ENCODE measurements at regions not wholly inside any gene's neighbourhood (a gene's known extent, or its start where the extent isn't known, plus 50 kb on each side); places are given as distances from the start of the nearest gene placed in this dataset.

GRCh38 chr5:89484962-89485361 lies 602.0 kb upstream of the MEF2C start:
- Mint-ChIP-seq H3K4me1 (ENCODE audit: low read depth, unreplicated experiment) (peaks cover 3% of the 10 kb centered on the region), H3K4me3 (ENCODE audit: unreplicated experiment) (no peak overlapping the region), H3K27me3 (ENCODE audit: low read depth, unreplicated experiment) (no peaks in the 10 kb centered on the region)

GRCh38 chr5:89480406-89481007 lies 597.5 kb upstream of the MEF2C start:
- H3K4me3 ChIP-seq (ENCODE audit: insufficient read depth, low read depth, low read length): no peak overlapping the region
- FAIRE-seq (no peak), DNase-seq (ENCODE audit: low read depth) (peak; percentile 18)
- H3K27ac Mint-ChIP-seq (ENCODE audit: unreplicated experiment): no peak overlapping the region
- H3K9ac ChIP-seq (ENCODE audit: low read length): no peak overlapping the region
- no peaks in the 10 kb centered on the region for H3K27me3 Mint-ChIP-seq (ENCODE audit: low read depth, unreplicated experiment)
- H2AFZ ChIP-seq (ENCODE audit: low read depth, low read length): no peak overlapping the region
- H3K27me3 ChIP-seq (ENCODE audit: insufficient read depth, low read length): no peaks in the 10 kb centered on the region
- H3K27ac ChIP-seq (ENCODE audit: low read depth, low read length): no peak overlapping the region
- no peaks in the 10 kb centered on the region for H3K36me3 Mint-ChIP-seq (ENCODE audit: low read depth, unreplicated experiment)
- H3K9me3 ChIP-seq (ENCODE audit: insufficient read depth, low read depth, low read length): no peaks in the 10 kb centered on the region
- no peak overlapping the region for H3K4me3 Mint-ChIP-seq (ENCODE audit: unreplicated experiment)
- H3K4me2 ChIP-seq (ENCODE audit: low read length): no peak overlapping the region
- no peaks in the 10 kb centered on the region for H3K4me1 ChIP-seq (ENCODE audit: insufficient read depth, low read length)
- H4K20me1 ChIP-seq (ENCODE audit: insufficient read depth, low read length): no peaks in the 10 kb centered on the region
- no peak for TF ChIP-seq EZH2 (IDR thresholded peaks at IDR 0.05; ENCODE audit: insufficient read depth, low read length)
- no peak for TF ChIP-seq CTCF (IDR thresholded peaks at IDR 0.05; ENCODE audit: insufficient read depth, low read depth, low read length)
- peaks cover 3% of the 10 kb centered on the region for H3K9me3 Mint-ChIP-seq (ENCODE audit: unreplicated experiment)
- no peaks in the 10 kb centered on the region for H3K79me2 ChIP-seq (ENCODE audit: insufficient read depth, low read length)
- no peaks in the 10 kb centered on the region for H3K36me3 ChIP-seq (ENCODE audit: insufficient read depth, low read length)
- H3K4me1 Mint-ChIP-seq (ENCODE audit: low read depth, unreplicated experiment): peaks cover 3% of the 10 kb centered on the region

More at GRCh38 chr5:89484962-89485361, 602.0 kb upstream of the MEF2C start:
- Histone ChIP-seq H3K9ac (ENCODE audit: low read length) (no peak overlapping the region), H3K27me3 (ENCODE audit: insufficient read depth, low read length) (no peaks in the 10 kb centered on the region), H3K4me1 (ENCODE audit: insufficient read depth, low read length) (no peaks in the 10 kb centered on the region), H3K79me2 (ENCODE audit: insufficient read depth, low read length) (no peaks in the 10 kb centered on the region), H3K4me3 (ENCODE audit: insufficient read depth, low read depth, low read length) (no peak overlapping the region), H2AFZ (ENCODE audit: low read depth, low read length) (no peak overlapping the region), H3K36me3 (ENCODE audit: insufficient read depth, low read length) (no peaks in the 10 kb centered on the region), H3K9me3 (ENCODE audit: insufficient read depth, low read depth, low read length) (no peaks in the 10 kb centered on the region), H3K4me2 (ENCODE audit: low read length) (no peak overlapping the region), H3K27ac (ENCODE audit: low read depth, low read length) (no peak overlapping the region), H4K20me1 (ENCODE audit: insufficient read depth, low read length) (no peaks in the 10 kb centered on the region)
- DNase-seq (ENCODE audit: low read depth) (no peak), FAIRE-seq (peak; percentile 20)
- no peak for TF ChIP-seq EZH2 (IDR thresholded peaks at IDR 0.05; ENCODE audit: insufficient read depth, low read length)
- no peak for TF ChIP-seq CTCF (IDR thresholded peaks at IDR 0.05; ENCODE audit: insufficient read depth, low read depth, low read length)
- no peaks in the 10 kb centered on the region for H3K36me3 Mint-ChIP-seq (ENCODE audit: low read depth, unreplicated experiment)
- H3K9me3 Mint-ChIP-seq (ENCODE audit: unreplicated experiment): no peaks in the 10 kb centered on the region
- H3K27ac Mint-ChIP-seq (ENCODE audit: unreplicated experiment): no peak overlapping the region

GRCh38 chr5:89478851-89479250 lies 595.9 kb upstream of the MEF2C start:
- TF ChIP-seq CTCF (IDR thresholded peaks at IDR 0.05; ENCODE audit: insufficient read depth, low read depth, low read length) (no peak), EZH2 (IDR thresholded peaks at IDR 0.05; ENCODE audit: insufficient read depth, low read length) (no peak)
- Histone ChIP-seq H3K27me3 (ENCODE audit: insufficient read depth, low read length) (no peaks in the 10 kb centered on the region), H3K9me3 (ENCODE audit: insufficient read depth, low read depth, low read length) (no peaks in the 10 kb centered on the region), H3K36me3 (ENCODE audit: insufficient read depth, low read length) (no peaks in the 10 kb centered on the region), H3K79me2 (ENCODE audit: insufficient read depth, low read length) (no peaks in the 10 kb centered on the region), H3K4me2 (ENCODE audit: low read length) (no peak overlapping the region), H3K27ac (ENCODE audit: low read depth, low read length) (no peak overlapping the region), H4K20me1 (ENCODE audit: insufficient read depth, low read length) (no peaks in the 10 kb centered on the region), H3K9ac (ENCODE audit: low read length) (no peak overlapping the region), H3K4me3 (ENCODE audit: insufficient read depth, low read depth, low read length) (no peak overlapping the region), H3K4me1 (ENCODE audit: insufficient read depth, low read length) (no peaks in the 10 kb centered on the region), H2AFZ (ENCODE audit: low read depth, low read length) (no peak overlapping the region)
- FAIRE-seq (no peak), DNase-seq (ENCODE audit: low read depth) (no peak)
- Mint-ChIP-seq H3K27ac (ENCODE audit: unreplicated experiment) (no peak overlapping the region), H3K9me3 (ENCODE audit: unreplicated experiment) (peaks cover 3% of the 10 kb centered on the region), H3K27me3 (ENCODE audit: low read depth, unreplicated experiment) (no peaks in the 10 kb centered on the region), H3K36me3 (ENCODE audit: low read depth, unreplicated experiment) (no peaks in the 10 kb centered on the region), H3K4me1 (ENCODE audit: low read depth, unreplicated experiment) (no peaks in the 10 kb centered on the region), H3K4me3 (ENCODE audit: unreplicated experiment) (no peak overlapping the region)
